ENCODE measurements at regions not wholly inside any gene's neighbourhood (a gene's known extent, or its start where the extent isn't known, plus 50 kb on each side); places are given as distances from the start of the nearest gene placed in this dataset.
"Not testable (repeated sequence)": the region's sequence is repeated elsewhere in the genome, so short reads cannot be mapped to it uniquely, and the experiment has no call there.

DNA sequence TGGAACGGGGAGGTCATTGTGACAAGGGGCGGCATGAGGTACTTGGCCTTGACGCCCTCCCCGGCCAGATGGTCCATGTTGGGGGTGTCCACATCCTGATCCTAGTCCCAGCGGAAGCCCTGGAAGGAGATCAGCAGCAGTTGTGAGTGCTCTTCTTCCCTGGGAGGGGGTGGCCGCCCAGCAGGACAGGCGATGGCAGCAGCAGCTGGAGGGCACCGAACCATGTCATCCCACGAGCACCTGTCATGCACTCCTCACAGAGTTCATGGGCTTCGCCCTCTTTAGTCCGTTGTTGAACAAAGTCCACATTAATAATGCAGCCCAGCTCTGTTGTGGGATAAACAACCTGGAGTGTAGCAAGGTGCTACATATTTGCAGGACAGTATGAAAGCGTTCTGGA lies 130.7 kb downstream of the UNC93B1 start:
- DNase-seq: not testable (repeated sequence)

DNA sequence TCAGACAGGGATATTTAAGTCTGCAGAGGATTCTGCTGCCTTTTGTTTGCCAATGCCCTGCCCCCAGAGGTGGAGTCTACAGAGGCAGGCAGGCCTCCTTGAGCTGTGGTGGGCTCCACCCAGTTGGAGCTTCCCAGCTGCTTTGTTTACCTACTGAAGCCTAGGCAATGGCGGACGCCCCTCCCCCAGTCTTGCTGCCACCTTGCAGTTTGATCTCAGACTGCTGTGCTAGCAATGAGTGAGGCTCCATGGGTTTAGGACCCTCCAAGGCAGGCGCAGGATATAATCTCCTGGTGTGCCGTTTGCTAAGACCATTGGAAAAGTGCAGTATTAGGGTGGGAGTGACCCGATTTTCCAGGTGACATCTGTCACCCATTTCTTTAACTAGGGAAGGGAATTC lies 132.7 kb downstream of the UNC93B1 start:
- DNase-seq: not testable (repeated sequence)

DNA sequence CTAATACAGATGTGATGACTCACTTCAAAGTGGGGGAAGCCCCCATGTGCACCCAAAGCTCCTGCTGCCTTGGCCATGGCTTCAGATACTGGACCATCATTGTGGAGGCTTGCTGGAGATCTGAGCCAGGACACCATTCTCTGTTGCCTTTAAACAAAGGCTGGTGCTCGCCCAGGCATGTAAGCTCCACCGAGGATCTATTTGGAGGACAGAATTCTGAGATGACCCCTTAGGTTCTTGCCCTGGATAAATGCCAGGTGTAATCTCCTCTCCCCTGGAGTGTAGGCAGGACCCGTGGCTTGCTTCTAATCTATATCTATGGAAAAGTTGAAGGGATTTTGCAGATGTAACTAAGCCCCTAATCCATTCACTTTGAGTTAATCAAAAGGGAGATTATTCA lies 141.0 kb downstream of the UNC93B1 start:
- not testable (repeated sequence) for DNase-seq

DNA sequence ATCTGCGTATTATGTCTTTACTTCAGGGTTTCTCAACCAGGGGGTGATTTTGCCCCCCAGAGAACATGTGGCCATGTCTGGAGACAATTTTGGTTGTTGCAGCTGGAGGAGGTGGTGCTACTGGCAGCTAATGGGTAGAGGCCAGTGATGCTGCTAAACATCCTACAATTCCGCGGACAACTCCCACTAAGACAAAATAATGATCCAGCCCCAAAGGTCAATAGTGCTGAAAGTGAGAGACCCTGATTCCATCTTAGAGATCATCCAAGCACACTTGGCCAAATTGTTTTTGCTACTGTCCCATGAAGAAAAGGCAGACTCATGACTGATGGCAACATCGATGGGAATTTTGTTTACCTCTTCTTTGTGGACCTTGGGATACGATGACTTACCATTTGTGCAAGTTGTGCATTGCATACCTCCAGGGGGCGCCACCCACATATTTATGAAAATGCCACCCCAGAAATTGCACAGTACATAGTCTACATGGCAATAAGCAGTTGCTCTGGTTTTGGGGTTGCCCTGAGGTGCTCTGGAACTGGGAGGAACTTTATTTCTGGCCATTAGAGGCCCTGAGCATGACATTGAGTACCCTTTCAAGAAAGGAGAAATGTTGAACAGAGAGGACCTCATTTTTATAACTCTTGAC lies 144.3 kb downstream of the UNC93B1 start:
- DNase-seq: peak in 1 of 2 experiments; percentile 1

DNA sequence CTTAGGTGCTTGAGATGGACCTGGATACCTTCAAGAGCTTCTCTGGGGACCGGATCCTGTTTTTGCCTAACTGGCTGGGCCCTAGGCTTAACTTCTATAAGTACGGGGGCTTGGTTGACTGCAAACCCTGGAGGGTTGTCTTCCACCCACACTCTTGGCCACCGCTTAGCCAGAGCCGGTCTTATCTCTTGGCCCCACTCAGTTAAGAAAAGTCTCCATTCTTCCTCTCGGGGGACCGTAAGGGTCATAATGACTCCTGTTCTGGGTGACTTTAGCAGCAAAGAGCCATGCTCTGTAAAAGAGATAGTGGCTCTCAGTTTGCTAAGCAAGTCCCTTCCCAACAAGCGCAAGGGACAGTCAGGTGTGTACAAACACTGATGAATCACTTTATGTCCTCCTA lies 153.2 kb downstream of the UNC93B1 start:
- not testable (repeated sequence) for DNase-seq

DNA sequence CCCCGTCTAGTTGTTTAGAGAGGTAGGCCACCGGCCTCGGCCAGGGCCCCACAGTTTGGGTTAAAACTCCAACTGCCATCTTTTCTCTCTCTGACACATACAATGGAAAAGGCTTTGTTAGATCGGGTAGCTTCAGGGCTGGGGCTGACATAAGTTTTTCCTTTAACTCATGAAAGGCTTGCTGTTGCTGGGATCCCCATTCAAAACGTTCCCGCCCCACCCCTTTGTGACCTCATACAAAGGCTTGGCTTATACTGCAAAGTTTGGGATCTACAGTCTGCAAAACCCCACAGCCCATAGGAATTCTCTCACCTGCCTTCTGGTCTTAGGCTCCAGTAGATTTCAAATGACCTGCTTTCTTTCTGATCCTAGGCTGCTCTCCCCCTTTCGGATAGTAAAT lies 154.1 kb downstream of the UNC93B1 start:
- not testable (repeated sequence) for DNase-seq

DNA sequence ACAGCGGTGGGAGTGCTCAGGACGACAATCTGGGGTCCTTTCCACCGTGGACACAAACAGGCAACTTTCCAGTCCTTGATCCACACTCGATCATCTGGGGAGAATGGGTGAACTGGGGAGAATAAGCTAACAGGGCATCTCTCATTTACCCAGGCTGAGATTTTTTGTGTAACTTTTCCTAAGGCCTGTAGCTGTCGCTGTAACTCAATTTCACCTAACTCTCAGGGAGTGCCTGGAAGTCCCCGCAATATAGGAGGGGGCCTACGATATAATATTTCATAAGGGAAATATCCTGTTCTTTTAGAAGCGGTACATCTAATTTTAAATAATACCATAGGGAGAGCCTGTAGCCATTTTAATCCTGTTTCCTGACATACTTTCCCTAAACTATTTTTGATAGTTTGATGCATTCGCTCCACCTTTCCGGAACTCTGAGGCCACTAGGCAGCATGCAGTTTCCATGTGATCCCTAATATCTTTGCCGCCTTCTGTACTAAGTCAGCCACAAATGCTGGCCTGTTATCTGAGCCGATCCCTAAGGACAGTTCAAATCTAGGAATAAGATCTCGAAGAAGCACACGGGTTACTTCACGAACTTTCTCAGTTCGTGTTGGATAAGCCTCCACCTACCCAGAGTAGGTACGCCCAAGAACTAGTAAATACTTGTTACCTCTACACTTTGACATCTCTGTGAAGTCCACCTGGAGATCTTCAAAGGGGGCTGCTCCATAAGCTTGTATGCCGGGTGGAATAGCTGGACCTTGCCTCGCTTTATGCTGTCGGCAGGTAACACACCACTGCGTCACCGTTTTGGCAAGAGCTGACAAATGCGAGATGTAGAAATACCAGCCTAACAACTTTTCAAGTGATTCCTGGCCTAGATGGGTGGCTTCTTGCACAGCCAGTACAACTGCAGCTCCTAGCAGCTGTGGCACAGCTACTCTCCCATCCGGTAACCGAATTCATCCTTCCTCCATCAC lies 155.7 kb downstream of the UNC93B1 start:
- DNase-seq: not testable (repeated sequence)

DNA sequence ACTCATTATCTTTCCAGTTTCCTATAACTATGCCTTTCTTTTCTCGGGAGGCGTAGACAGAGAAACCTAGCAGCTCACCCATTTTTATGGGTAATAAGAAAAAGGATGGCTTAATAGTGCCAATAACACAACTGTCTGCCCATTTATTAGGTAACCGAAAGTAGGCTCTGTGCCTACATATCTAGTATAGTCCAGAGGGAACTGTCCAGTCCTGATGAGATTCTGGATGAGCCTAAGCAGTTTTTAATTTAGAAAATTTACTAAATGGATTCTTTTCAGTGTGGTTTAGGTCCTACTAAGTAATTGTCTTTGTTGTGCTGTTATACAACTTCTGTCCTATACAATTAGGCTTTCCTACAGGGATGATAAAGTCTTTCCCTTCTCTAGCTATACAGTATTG lies 157.6 kb downstream of the UNC93B1 start:
- not testable (repeated sequence) for DNase-seq

DNA sequence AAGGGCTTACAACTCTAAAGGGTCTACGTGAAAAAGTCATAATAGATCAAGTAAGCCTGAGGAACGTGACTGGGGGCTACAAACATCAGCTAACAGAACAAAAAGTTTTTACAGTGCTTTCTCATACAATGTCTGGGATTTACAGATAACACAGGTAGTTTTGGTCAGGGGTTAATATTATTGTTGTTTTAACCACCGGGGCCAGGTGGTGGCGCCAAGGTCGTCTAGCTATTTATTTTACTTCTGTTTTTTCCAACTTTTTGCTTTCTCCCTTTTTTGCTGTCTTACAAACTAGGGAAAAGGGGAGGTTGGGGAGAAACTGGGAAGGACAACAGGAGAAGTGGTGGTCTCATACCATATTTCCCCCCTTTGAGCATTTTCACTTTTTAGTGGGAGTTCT lies 158.6 kb downstream of the UNC93B1 start:
- not testable (repeated sequence) for DNase-seq

DNA sequence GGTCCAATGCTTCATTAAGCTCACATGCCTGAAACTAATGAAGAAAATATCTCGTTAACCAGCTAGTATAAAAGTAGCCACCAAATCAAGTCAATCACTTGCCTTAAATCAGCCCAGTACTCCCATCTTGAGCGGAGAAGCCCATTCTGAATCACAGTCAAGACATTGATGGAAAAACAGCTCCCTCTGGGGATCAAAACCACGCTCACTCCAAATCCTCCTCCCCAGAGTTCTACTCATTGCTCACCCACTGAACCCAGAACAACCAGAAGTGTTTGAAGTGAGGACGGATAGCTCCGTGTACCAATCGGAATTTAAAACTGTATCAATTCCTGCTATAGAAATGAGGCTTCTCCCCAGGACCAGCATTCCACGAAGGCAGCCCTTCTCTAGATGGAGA lies 163.3 kb downstream of the UNC93B1 start:
- not testable (repeated sequence) for DNase-seq

DNA sequence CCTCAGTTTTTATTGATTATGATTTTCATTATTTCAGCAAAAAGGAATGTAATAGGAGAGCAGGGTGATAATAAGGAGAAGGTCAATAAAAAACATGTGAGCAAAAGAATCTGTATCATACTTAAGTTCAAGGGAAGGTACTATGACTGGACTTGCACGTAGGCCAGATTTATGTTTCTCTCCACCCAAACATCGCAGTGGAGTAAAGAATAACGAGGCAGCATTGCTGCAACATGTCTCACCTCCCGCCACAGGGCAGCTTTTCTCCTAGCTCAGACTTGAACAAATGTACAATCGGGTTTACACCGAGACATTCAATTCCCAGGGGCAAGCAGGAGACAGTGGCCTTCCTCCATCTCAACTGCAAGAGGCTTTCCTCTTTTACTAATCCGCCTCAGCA lies 155.7 kb upstream of the ALDH3B2 start:
- not testable (repeated sequence) for DNase-seq

DNA sequence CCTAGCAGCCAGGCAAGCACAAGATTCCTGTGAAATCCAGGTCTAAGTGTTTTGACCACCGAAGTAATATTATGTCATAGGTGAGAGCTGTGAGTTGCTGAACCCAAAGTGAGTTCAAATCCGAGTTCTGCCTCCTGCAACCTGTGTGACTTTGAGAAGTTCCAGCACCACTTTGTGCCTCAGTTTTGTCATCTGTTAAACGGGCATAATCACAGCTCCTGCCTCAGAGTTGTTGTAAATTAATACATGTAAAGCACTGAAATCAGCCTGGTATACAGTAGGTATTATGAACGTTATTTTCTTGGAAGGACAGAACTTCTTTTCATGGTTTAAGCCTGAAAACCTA lies 152.5 kb upstream of the ALDH3B2 start:
- DNase-seq: not testable (repeated sequence)

DNA sequence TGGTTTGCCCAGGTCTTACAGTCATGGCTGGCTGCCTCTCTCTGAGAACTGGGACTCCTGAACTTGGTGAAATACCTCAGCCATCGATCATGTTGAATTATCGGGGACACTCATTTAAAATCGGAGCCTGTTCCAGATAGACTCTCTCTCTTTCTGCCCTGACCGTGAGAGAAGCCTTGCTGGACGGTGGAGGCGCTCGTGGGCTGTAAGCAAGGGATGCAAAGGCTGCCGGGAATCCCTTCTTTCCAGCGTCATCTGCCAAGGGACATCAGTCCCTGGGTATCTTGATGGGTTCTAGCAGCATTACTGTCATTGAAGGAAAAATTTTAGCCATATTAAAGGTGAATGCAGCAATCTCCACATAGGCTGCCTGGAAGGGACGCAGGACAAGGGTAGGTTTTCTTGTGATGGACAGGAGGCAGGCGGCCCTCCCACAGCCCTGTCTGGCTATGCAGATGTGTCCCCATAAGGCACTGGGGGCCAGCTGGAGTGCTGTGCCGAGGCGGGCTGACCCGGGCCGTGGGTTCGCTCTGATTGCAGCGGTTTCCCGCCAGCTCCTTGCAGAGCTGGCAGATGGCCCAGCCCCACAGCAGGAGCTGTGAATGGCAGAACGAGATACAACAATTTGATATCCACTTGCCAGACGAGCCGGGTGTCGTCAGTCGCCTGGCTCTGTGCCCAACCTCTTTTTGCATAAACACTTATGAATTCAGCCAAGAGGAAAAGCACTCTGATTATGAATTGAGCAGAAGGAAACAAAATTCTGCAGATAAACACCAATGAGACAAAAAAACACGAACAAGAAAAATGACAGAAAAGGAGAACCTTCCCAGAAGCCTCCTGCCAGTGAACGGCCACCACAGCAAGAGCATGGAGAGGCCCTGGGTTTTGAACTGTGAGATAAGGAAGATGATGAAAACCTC lies 151.9 kb upstream of the ALDH3B2 start:
- not testable (repeated sequence) for DNase-seq

DNA sequence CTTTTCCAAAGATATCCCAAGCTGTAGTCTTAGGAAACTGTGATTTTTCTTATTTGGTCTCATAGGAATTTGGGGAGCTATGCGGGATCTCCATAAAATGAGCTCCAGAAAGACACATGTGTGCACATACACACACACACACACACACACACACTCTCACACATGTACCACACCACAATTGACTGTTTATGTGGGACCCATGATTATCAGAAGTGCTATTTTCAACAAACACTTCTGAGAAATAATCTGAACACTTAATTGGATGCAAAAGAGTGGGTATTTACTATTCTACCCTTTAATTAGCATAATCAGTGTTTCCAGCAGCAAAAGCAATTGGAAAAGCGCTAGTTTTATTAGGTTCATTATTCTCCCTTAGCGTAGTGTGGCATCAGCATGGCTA lies 150.4 kb upstream of the ALDH3B2 start:
- not testable (repeated sequence) for DNase-seq

DNA sequence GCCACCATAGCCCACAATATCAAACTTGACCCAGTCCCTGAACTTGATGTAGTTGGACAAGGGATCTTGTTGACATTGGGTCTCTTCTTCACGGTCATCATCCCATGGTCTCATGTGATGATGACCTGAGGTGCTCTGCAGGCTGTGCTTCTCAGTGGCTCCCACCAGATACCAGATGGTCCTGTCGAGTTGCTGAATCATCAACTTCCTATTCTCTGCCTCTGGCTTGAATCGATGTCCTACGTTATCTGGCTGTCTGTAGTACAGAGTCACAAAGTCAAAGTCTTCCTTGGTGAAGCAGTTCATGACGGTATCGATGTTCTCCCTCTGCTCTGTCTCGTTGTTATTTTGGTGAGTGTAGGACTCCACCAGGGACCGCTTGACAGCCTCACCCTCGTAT lies 145.7 kb upstream of the ALDH3B2 start:
- no peak for DNase-seq

DNA sequence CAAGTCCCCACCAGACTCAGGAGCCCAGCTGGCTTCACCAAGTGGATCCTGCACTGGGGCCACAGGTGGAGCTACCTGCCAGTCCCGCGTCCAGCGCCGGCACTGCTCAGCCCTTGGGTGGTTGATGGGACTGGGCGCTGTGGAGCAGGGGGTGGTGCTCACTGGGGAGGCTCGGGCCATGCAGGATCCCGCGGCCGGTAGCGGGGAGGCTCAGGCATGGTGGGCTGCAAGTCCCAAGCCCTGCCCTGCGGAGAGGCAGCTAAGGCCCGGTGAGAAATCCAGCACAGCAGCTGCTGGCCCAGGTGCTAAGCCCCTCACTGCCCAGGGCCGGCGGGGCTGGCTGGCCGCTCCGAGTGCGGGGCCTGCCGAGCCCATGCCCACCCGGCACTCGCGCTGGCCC lies 143.1 kb upstream of the ALDH3B2 start:
- not testable (repeated sequence) for DNase-seq

DNA sequence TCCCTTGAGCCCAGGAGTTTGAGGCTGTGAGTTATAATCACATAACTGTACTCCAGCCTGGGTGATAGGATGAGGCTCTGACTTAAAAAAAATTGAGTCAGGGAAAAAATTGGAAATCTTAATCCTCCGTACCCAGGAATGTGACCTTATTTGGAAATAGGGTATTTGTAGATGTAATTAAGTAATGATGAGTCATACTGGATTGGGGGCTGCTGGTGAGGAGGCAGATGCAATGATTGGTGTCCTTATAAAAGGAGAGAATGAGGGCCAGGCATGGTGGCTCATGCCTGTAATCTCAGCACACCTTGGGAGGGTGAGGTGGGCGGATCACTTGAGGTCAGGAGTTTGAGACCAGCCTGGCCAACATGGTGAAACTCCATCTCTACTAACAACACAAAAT lies 134.9 kb upstream of the ALDH3B2 start:
- not testable (repeated sequence) for DNase-seq

DNA sequence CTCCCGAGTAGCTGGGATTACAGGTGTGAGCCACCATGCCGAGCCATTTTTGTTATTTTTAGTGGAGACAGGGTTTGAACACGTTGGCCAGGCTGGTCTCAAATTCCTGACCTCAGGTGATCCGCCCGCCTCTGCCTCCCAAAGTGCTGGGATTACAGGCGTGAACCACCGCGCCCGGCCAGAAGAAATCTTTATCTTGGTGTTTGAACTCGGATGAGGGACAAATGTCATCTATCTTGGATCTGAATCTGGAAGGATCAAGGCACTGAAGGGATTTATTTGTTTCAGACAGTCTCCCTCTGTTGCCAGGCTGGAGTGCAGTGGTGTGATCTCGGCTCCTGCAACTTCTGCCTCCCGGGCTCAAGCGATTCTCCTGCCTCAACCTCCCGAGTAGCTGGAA lies 133.5 kb upstream of the ALDH3B2 start:
- DNase-seq: not testable (repeated sequence)

DNA sequence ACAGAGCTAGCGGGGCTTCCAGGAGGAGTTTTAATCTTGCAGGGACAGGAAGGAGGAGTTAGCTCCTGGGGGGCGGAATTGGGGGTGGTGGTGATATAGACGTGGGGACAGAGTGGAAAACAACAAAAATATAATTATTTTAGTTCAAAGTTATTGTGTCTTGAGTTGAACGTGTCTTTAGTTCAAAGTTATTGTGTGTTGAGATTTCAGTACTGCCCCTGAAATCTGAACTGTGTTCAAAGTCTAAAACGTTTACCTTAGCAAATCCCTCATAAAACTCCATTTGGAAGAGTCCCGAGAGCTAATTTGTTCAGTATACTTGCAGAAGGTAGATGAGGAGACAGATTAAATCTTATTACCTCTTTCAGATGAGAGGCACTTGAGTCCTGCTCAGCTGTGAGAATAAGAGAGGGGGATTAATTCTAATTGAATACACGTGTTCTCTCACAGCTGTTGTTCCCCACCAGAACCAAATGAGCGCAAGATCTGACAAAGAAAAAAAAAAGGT lies 132.4 kb upstream of the ALDH3B2 start:
- DNase-seq: not testable (repeated sequence)

DNA sequence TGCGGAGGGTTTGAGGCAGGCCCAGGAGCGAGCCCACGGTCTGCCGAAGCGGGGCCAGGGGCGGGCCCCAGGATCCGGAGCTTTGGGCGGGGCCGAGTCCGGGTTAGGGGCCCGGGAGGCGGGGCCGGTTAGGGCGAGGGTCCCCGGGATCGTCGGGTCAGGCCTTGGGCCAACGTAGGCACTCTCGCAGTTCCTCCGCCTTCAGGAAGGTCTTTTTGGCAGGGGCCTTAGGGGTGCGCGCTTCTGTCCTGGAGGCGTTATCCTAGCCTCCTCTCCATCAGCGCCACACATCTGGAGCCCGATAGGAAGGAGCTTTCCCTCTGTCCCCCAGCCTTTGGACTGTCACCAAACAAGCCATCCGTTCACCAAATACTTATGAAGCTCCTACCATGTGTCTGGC lies 131.8 kb upstream of the ALDH3B2 start:
- not testable (repeated sequence) for DNase-seq

DNA sequence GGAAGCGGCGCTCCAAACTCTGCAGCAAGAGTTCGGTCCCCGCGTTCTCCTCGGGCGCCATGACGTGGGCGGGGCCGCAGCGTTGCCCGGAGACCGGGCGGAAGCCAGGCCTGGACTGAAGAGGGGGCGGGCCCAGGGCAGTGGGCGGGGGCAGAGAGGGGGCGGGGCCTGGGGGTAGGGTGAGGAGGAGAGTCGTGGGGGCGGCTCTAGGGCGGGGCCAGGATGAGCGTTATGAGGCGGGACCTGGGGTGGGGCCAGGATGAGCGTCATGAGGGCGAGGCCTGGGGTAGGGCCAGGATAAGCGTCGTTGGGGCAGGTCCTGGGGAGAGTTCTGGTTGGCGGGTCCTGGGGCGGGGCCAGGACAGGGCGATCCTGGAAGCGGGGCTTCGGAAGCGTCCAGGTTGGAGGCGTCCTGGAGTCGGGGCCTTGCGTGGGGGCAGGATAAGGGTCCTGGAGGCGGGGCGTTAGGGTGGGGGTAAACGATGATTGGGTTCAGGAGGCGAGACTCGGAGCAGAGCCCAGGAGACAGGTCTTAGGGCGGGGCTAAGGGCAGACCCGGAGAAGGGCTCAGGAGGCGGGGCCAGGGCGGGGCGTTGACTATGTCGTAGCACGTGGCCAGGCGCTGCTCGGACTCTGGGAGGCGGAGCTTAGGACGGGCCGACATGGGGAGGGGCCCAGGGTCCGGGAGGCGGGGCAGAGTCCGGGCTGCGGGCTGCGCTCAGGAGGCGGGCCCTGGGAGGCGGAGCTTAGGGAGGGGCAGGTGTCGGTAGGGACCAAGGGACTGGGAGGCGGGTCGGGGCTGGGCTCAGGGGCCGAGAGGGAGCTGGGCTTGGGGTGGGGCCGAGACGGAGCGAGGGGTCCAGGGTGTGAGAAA lies 131.1 kb upstream of the ALDH3B2 start:
- DNase-seq: peak; percentile 68 to 91
